ENCODE measurements at regions not wholly inside any gene's neighbourhood (a gene's known extent, or its start where the extent isn't known, plus 50 kb on each side); places are given as distances from the start of the nearest gene placed in this dataset.

DNA sequence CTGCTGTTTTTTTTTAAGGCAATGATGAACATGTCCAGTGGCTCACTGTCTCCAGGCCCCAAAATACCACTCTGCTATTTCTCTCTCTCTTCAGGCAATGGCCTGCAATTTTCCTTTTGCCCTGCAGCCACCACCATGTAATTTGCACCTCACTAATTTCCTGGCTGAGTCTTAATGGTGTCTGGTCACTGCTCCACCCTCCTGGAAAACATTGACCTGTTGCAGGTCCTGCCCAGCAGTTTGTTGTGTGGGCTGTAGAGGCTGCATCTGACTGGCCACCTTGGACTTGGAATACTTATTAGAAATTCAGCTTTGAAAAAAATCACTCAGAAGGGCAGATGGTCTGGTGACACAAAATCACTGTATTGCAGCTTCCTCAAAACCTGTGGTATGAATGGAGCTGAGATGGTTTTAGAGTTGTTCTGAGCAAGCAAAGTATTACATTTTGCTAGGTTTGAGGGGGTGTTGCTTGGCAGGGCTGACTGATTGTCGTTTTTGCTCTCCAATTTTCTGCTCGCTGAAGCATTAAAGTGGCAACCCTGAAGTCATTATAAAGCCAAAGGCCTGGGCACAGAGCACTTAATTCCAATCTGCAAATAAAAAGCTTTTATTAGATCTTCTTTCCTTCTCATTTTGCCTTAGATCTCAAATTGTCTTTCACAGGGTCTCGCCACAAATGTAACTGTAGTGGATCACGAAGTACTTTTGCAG, 134.8 kb downstream of the TMEM174 start:
- TF ChIP-seq GATA2 (CRISPR knock-in tag; IDR thresholded peaks at IDR 0.05) (no peak), TAF1 (IDR thresholded peaks at IDR 0.05; ENCODE audit: borderline replicate concordance, low read depth, low read length) (no peak), RAD21 (IDR thresholded peaks at IDR 0.05; ENCODE audit: low read length) (no peak), POLR2AphosphoS5 (IDR thresholded peaks at IDR 0.05; ENCODE audit: low read depth, low read length) (no peak), SIN3A (IDR thresholded peaks at IDR 0.05; ENCODE audit: borderline replicate concordance, low read depth, low read length) (no peak)
- TF ChIP-seq, protein P1, sequence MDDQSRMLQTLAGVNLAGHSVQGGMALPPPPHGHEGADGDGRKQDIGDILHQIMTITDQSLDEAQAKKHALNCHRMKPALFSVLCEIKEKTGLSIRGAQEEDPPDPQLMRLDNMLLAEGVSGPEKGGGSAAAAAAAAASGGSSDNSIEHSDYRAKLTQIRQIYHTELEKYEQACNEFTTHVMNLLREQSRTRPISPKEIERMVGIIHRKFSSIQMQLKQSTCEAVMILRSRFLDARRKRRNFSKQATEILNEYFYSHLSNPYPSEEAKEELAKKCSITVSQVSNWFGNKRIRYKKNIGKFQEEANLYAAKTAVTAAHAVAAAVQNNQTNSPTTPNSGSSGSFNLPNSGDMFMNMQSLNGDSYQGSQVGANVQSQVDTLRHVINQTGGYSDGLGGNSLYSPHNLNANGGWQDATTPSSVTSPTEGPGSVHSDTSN (IDR thresholded peaks at IDR 0.05), result no peak
- Histone ChIP-seq H3K4me2 (no peak overlapping the region), H3K27ac (ENCODE audit: low read depth in 2 of 2, low read length in 1 of 2) (no peak overlapping the region), H3K79me2 (ENCODE audit: insufficient read depth) (no peaks in the 10 kb centered on the region), H3F3A (replicated peaks; ENCODE audit: insufficient read depth) (peaks cover 29% of the 10 kb centered on the region), H3K9me3 (no peaks in the 10 kb centered on the region), H4K20me1 (ENCODE audit: insufficient read depth) (no peaks in the 10 kb centered on the region), H2AFZ (ENCODE audit: low read depth) (no peak overlapping the region), H3K36me3 (replicated peaks in 1 of 2; ENCODE audit: control insufficient read depth in 1 of 2, insufficient read depth in 2 of 2, low read length in 1 of 2) (no peaks in the 10 kb centered on the region), H3K27me3 (ENCODE audit: insufficient read depth) (no peaks in the 10 kb centered on the region), H3K9me2 (no peaks in the 10 kb centered on the region), H3K4me3 (ENCODE audit: low read depth in 2 of 2, low read length in 1 of 2) (no peak overlapping the region), H3K9ac (no peak overlapping the region), H3K4me1 (ENCODE audit: control insufficient read depth in 1 of 2, insufficient read depth in 2 of 2, low read depth in 1 of 2, low read length in 1 of 2) (peaks cover 5 to 16% of the 10 kb centered on the region in 2 experiments; a peak in 3 of 4 replicates)
- CTCF ChIA-PET, result interaction anchor here (0.8 to 2.6 kb wide), 5 partner anchors 9 to 143 kb away, joined by 3 to 9 read pairs (median 3); no protein-coding TSS in a partner anchor
- WGBS (ENCODE audit: low lambda C conversion rate), result 58% methylated on average over 4 of the region's 4 CpGs
- no peak for DNase-seq
- POLR2A ChIA-PET, result no interaction called here

DNA sequence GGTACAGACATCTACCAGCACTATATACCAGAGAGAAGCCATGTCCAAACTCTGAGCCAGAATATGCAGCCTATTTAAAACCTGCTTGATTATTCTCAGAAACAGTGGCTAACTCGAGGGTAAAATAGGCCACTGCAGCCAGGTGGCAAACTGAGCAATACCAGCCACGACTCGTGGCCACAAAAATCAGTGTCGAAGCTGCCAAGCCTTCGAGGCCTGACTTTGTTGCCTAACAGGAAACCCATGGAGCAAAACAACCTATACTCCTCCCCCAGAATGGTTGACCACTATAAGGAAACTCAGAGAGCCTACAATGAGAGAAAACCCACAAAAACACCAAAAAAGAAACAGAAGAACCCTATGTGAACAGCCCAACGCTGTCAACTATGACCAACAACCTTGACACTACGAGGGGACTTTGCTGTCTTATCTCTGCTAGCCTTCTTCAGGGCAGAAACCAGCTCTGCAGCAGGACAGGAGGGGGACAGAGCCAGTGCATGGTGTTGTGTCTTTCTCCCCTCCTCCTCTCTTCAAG, 133.8 kb downstream of the TMEM174 start:
- H3K36me3 ChIP-seq (replicated peaks in 1 of 2; ENCODE audit: control insufficient read depth in 1 of 2, insufficient read depth in 2 of 2, low read length in 1 of 2), result no peaks in the 10 kb centered on the region
- H3K4me2 ChIP-seq, result no peak overlapping the region
- 67% methylated on average over 7 of the region's 7 CpGs for WGBS (ENCODE audit: low lambda C conversion rate)
- H3K79me2 ChIP-seq (ENCODE audit: insufficient read depth), result no peaks in the 10 kb centered on the region
- H3K4me3 ChIP-seq (ENCODE audit: low read depth in 2 of 2, low read length in 1 of 2), result no peak overlapping the region
- ChIA-PET POLR2A (no interaction called here), CTCF (interaction anchor here (1.2 to 2.6 kb wide), 2 partner anchors 12 to 144 kb away, joined by 3 to 8 read pairs; no protein-coding TSS in a partner anchor)
- TF ChIP-seq ELF1 (IDR thresholded peaks at IDR 0.05) (no peak), SIN3A (IDR thresholded peaks at IDR 0.05; ENCODE audit: borderline replicate concordance, low read depth, low read length) (no peak), RXRA (IDR thresholded peaks at IDR 0.05; ENCODE audit: borderline replicate concordance, low read depth) (no peak), EP300 (IDR thresholded peaks at IDR 0.05; ENCODE audit: borderline replicate concordance in 1 of 2, low read depth in 1 of 2, low read length in 1 of 2) (no peak), GABPA (IDR thresholded peaks at IDR 0.05; ENCODE audit: low read depth) (no peak)
- TF ChIP-seq, protein P2, sequence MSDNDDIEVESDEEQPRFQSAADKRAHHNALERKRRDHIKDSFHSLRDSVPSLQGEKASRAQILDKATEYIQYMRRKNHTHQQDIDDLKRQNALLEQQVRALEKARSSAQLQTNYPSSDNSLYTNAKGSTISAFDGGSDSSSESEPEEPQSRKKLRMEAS (IDR thresholded peaks at IDR 0.05; ENCODE audit: low read depth), result no peak
- TF ChIP-seq, protein P3, sequence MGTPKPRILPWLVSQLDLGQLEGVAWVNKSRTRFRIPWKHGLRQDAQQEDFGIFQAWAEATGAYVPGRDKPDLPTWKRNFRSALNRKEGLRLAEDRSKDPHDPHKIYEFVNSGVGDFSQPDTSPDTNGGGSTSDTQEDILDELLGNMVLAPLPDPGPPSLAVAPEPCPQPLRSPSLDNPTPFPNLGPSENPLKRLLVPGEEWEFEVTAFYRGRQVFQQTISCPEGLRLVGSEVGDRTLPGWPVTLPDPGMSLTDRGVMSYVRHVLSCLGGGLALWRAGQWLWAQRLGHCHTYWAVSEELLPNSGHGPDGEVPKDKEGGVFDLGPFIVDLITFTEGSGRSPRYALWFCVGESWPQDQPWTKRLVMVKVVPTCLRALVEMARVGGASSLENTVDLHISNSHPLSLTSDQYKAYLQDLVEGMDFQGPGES (IDR thresholded peaks at IDR 0.05; ENCODE audit: low read depth, low read length), result no peak
- TF ChIP-seq, protein P4, sequence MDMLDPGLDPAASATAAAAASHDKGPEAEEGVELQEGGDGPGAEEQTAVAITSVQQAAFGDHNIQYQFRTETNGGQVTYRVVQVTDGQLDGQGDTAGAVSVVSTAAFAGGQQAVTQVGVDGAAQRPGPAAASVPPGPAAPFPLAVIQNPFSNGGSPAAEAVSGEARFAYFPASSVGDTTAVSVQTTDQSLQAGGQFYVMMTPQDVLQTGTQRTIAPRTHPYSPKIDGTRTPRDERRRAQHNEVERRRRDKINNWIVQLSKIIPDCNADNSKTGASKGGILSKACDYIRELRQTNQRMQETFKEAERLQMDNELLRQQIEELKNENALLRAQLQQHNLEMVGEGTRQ (IDR thresholded peaks at IDR 0.05; ENCODE audit: borderline replicate concordance, low read depth, low read length), result no peak
- no peak overlapping the region for H3K27ac ChIP-seq (ENCODE audit: low read depth in 2 of 2, low read length in 1 of 2)
- H4K20me1 ChIP-seq (ENCODE audit: insufficient read depth), result no peaks in the 10 kb centered on the region
- no peaks in the 10 kb centered on the region for H3K9me2 ChIP-seq
- H3K9ac ChIP-seq, result no peak overlapping the region
- H3K9me3 ChIP-seq, result no peaks in the 10 kb centered on the region
- H2AFZ ChIP-seq (ENCODE audit: low read depth), result no peak overlapping the region
- DNase-seq, result no peak
- peaks cover 5 to 11% of the 10 kb centered on the region in 2 experiments; a peak in 2 of 4 replicates for H3K4me1 ChIP-seq (ENCODE audit: control insufficient read depth in 1 of 2, insufficient read depth in 2 of 2, low read depth in 1 of 2, low read length in 1 of 2)
- no peaks in the 10 kb centered on the region for H3K27me3 ChIP-seq (ENCODE audit: insufficient read depth)
- H3F3A ChIP-seq (replicated peaks; ENCODE audit: insufficient read depth), result peaks cover 19% of the 10 kb centered on the region
